K562 (cell line): ENCODE measurements at regions not wholly inside any gene's neighbourhood (a gene's known extent, or its start where the extent isn't known, plus 50 kb on each side); places are given as distances from the start of the nearest gene placed in this dataset.

ENCODE experiments used
- BACH1 ChIP-seq: fragments of 200-800 bp; sonication (Bioruptor generic); IDR thresholded peaks from 2 replicates; pipeline ENCODE4 v1.6.1; 2016; ENCODE audit warnings: missing genetic modification characterization, missing compliant biosample characterization
- GABPB1 ChIP-seq: sonication (generic); formaldehyde crosslinking; IDR thresholded peaks from 2 replicates; pipeline ENCODE4 v1.8.0; 2022; ENCODE audit warnings: mild to moderate bottlenecking, missing genetic modification reagents
- KLF1 ChIP-seq: fragments of 450-650 bp; IDR thresholded peaks from 2 replicates; pipeline ENCODE4 v1.6.1; 2016; ENCODE audit warnings: missing genetic modification characterization, missing compliant biosample characterization
- MAFF ChIP-seq: IDR thresholded peaks from 2 replicates; pipeline ENCODE4 v1.6.1; 2012; ENCODE audit warnings: low read length, improper control_type of control experiment
- NCOA1 ChIP-seq: fragments of 450-650 bp; IDR thresholded peaks from 2 replicates; pipeline ENCODE4 v1.6.1; 2016; ENCODE audit warnings: low read depth
- POLR2AphosphoS2 ChIP-seq: IDR thresholded peaks from 2 replicates; pipeline ENCODE4 v1.6.1; 2012; ENCODE audit warnings: low read length, improper control_type of control experiment
- ZNF165 ChIP-seq: fragments of 250-450 bp; sonication (Bioruptor Pico); IDR thresholded peaks from 2 replicates; pipeline ENCODE4 v1.4.0; 2020; ENCODE audit warnings: borderline replicate concordance
- ZNF232 ChIP-seq: sonication (generic); formaldehyde crosslinking; IDR thresholded peaks from 2 replicates; pipeline ENCODE4 v1.8.0; 2022; ENCODE audit warnings: mild to moderate bottlenecking, missing genetic modification reagents
- ZNF518B ChIP-seq: fragments of 250-450 bp; sonication (Bioruptor Pico); IDR thresholded peaks from 2 replicates; pipeline ENCODE4 v1.5.0; 2021; ENCODE audit warnings: mild to moderate bottlenecking, moderate library complexity
- ZNF561 ChIP-seq: fragments of 450-650 bp; formaldehyde crosslinking; conservative IDR thresholded peaks from 2 replicates; pipeline ENCODE4 v1.4.0; 2020; ENCODE audit warnings: mild to moderate bottlenecking, moderate library complexity
- TF ChIP-seq, protein P1 (sequence below): sonication (generic); formaldehyde crosslinking; IDR thresholded peaks from 2 replicates; pipeline ENCODE4 v1.8.1; 2023; ENCODE audit warnings: mild to moderate bottlenecking, missing genetic modification reagents

- TF ChIP-seq GABPB1 (no peak), ZNF518B (no peak), POLR2AphosphoS2 (no peak), BACH1 (no peak), KLF1 (tag) (no peak), ZNF165 (CRISPR knock-in tag) (no peak), ZNF561 (CRISPR knock-in tag) (no peak), MAFF (no peak), NCOA1 (no peak), ZNF232 (CRISPR knock-in tag) (no peak)
- TF ChIP-seq, protein P1, sequence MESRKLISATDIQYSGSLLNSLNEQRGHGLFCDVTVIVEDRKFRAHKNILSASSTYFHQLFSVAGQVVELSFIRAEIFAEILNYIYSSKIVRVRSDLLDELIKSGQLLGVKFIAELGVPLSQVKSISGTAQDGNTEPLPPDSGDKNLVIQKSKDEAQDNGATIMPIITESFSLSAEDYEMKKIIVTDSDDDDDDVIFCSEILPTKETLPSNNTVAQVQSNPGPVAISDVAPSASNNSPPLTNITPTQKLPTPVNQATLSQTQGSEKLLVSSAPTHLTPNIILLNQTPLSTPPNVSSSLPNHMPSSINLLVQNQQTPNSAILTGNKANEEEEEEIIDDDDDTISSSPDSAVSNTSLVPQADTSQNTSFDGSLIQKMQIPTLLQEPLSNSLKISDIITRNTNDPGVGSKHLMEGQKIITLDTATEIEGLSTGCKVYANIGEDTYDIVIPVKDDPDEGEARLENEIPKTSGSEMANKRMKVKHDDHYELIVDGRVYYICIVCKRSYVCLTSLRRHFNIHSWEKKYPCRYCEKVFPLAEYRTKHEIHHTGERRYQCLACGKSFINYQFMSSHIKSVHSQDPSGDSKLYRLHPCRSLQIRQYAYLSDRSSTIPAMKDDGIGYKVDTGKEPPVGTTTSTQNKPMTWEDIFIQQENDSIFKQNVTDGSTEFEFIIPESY, result no peak
Measured at GRCh38 chr7:69237541-69237940, 360.7 kb upstream of the AUTS2 start.
